ENCODE measurements at regions not wholly inside any gene's neighbourhood (a gene's known extent, or its start where the extent isn't known, plus 50 kb on each side); places are given as distances from the start of the nearest gene placed in this dataset.

DNA sequence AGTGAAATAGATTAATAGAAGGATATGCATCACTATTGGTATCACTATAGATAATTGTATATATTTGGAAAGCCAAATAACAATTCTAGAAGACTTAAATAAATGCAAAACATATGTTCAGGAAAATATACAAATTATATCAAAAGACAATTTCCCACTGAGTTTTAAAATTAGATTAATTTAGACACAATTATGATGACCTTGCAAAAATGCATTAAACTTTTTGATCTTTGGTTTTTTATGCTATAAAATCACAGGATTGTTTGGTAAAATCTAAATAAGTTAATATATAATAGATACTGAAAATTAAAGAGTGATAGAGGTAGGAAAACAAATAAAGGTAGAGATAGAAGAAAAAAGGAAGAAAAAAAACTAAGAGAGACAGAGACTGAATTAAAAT is 2027.7 kb downstream of the MRPL39 start:
- TF ChIP-seq, protein P1, sequence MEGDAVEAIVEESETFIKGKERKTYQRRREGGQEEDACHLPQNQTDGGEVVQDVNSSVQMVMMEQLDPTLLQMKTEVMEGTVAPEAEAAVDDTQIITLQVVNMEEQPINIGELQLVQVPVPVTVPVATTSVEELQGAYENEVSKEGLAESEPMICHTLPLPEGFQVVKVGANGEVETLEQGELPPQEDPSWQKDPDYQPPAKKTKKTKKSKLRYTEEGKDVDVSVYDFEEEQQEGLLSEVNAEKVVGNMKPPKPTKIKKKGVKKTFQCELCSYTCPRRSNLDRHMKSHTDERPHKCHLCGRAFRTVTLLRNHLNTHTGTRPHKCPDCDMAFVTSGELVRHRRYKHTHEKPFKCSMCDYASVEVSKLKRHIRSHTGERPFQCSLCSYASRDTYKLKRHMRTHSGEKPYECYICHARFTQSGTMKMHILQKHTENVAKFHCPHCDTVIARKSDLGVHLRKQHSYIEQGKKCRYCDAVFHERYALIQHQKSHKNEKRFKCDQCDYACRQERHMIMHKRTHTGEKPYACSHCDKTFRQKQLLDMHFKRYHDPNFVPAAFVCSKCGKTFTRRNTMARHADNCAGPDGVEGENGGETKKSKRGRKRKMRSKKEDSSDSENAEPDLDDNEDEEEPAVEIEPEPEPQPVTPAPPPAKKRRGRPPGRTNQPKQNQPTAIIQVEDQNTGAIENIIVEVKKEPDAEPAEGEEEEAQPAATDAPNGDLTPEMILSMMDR (IDR thresholded peaks at IDR 0.05; ENCODE audit: borderline replicate concordance, extremely low read depth, low read length, poor library complexity, severe bottlenecking): no peak
- TF ChIP-seq EZH2 (IDR thresholded peaks at IDR 0.05; ENCODE audit: borderline replicate concordance, low read depth, low read length, severe bottlenecking): no peak

Data from DND-41 (cell line).